ENCODE measurements at regions not wholly inside any gene's neighbourhood (a gene's known extent, or its start where the extent isn't known, plus 50 kb on each side); places are given as distances from the start of the nearest gene placed in this dataset.

- no peak for TF ChIP-seq CTCF (conservative IDR thresholded peaks at IDR 0.05 in 1 of 2, IDR thresholded peaks at IDR 0.05 in 1 of 2; ENCODE audit: low read depth in 1 of 2, low read length in 2 of 2)
- TF ChIP-seq EZH2 (IDR thresholded peaks at IDR 0.05; ENCODE audit: low read length, missing control alignments): no peak
These were observed 450.6 kb upstream of the ARHGEF26 start for GRCh38 chr3:153670577-153670976.

Data from fibroblast of lung (primary cell).